Tibial nerve (tissue), 3 donors: ENCODE measurements at regions not wholly inside any gene's neighbourhood (a gene's known extent, or its start where the extent isn't known, plus 50 kb on each side); places are given as distances from the start of the nearest gene placed in this dataset.

Experiments
- POLR2A ChIP-seq, 2 donors: fragments of 450-650 bp; IDR thresholded peaks; one replicate each; pipeline ENCODE4 v1.6.1; 2017; ENCODE audit warnings: antibody characterized with exemption in 2 of 2, mild to moderate bottlenecking in 2 of 2, moderate library complexity in 2 of 2
- TF ChIP-seq, protein P1 (sequence below), 5 experiments: fragments of 200-600 bp in 3 of 5; fragments of 450-650 bp in 2 of 5; sonication (generic) in 3 of 5; IDR thresholded peaks; one replicate each; pipeline ENCODE4 v1.5.1; 2016 to 2019; ENCODE audit warnings: antibody characterized with exemption in 5 of 5, mild to moderate bottlenecking in 3 of 5, moderate library complexity in 2 of 5

DNA sequence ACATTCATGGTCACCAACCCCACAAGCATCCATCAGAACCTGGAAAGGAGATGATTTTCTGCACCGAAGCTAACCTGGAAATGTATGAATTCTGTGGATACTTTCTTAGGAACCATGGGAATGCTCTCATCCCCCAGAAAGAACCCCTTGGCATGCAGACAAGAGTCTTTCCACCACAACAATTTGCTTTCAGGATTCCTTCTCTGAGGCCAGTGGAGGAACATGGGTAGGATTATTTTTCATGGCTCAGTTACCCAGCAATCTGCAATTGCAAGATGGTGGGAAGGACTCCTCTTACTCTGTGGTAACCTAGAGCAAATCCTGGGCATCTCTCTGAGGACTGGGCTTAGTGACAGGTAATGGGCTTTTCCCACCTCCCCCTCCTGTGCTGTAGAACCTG is 131.9 kb upstream of the MSX1 start:
- TF ChIP-seq POLR2A (IDR thresholded peaks at IDR 0.05), result no peak
- TF ChIP-seq, protein P1, sequence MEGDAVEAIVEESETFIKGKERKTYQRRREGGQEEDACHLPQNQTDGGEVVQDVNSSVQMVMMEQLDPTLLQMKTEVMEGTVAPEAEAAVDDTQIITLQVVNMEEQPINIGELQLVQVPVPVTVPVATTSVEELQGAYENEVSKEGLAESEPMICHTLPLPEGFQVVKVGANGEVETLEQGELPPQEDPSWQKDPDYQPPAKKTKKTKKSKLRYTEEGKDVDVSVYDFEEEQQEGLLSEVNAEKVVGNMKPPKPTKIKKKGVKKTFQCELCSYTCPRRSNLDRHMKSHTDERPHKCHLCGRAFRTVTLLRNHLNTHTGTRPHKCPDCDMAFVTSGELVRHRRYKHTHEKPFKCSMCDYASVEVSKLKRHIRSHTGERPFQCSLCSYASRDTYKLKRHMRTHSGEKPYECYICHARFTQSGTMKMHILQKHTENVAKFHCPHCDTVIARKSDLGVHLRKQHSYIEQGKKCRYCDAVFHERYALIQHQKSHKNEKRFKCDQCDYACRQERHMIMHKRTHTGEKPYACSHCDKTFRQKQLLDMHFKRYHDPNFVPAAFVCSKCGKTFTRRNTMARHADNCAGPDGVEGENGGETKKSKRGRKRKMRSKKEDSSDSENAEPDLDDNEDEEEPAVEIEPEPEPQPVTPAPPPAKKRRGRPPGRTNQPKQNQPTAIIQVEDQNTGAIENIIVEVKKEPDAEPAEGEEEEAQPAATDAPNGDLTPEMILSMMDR (IDR thresholded peaks at IDR 0.05), result no peak
